PC-9 (cell line): ENCODE measurements at regions not wholly inside any gene's neighbourhood (a gene's known extent, or its start where the extent isn't known, plus 50 kb on each side); places are given as distances from the start of the nearest gene placed in this dataset.

Source experiments
- BruUV-seq: library from RNA; stranded (reverse); fragments of 400-500 nt; replicated peaks from 2 replicates; lab custom pipeline; 2021; lab: Mats Ljungman, UMichigan
- CTCF ChIA-PET: fragments of 300-600 bp; sonication (Branson Sonifier 250); formaldehyde crosslinking; loops from one replicate; lab custom pipeline; 2022; ENCODE audit warnings: antibody characterized with exemption; lab: Charles Lee
- POLR2A ChIA-PET: fragments of 300-600 bp; sonication (Branson Sonifier 250); formaldehyde crosslinking; loops from one replicate; lab custom pipeline; 2022; ENCODE audit warnings: antibody characterized with exemption; ENCODE audit not compliant: unreplicated experiment; lab: Charles Lee
- DNase-seq, 2 experiments: peaks; one replicate each; pipeline versions ENCODE4 v3.0.0 to v3.0.0-alpha.2; 2015 to 2022; ENCODE audit warnings: mixed read lengths in 1 of 2
- H2AFZ ChIP-seq: fragments of 200-600 bp; sonication (generic); 2 replicates; pipeline ENCODE4 v1.8.1; 2017; ENCODE audit warnings: antibody characterized with exemption
- H3F3A ChIP-seq: fragments of 200-600 bp; sonication (generic); 2 replicates; pipeline ENCODE4 v1.8.1; 2017; ENCODE audit warnings: antibody characterized with exemption, mild to moderate bottlenecking, low read depth; ENCODE audit not compliant: insufficient read depth
- H3K27ac ChIP-seq: fragments of 200-600 bp; sonication (generic); 2 replicates; pipeline ENCODE4 v1.6.1; 2016; ENCODE audit warnings: mixed run types
- H3K27me3 ChIP-seq: fragments of 200-600 bp; sonication (generic); 2 replicates; pipeline ENCODE4 v1.6.1; 2016; ENCODE audit warnings: low read depth, mixed run types; ENCODE audit not compliant: insufficient read depth
- H3K36me3 ChIP-seq: fragments of 200-600 bp; sonication (generic); 2 replicates; pipeline ENCODE4 v1.6.1; 2016; ENCODE audit warnings: low read depth, mixed run types
- H3K4me1 ChIP-seq: fragments of 200-600 bp; sonication (generic); replicated peaks from 2 replicates; pipeline ENCODE4 v1.6.1; 2016; ENCODE audit warnings: mixed run types; ENCODE audit not compliant: insufficient read depth
- H3K4me2 ChIP-seq: fragments of 200-600 bp; sonication (generic); 2 replicates; pipeline ENCODE4 v1.6.1; 2017; ENCODE audit warnings: mixed run types
- H3K4me3 ChIP-seq: fragments of 200-600 bp; sonication (generic); 2 replicates; pipeline ENCODE4 v1.6.1; 2016; ENCODE audit warnings: mixed run types
- H3K79me2 ChIP-seq: fragments of 200-600 bp; sonication (generic); 2 replicates; pipeline ENCODE4 v1.6.1; 2017; ENCODE audit warnings: low read depth, mixed run types
- H3K9me2 ChIP-seq: fragments of 200-600 bp; sonication (generic); 2 replicates; pipeline ENCODE4 v1.8.1; 2017; ENCODE audit warnings: mild to moderate bottlenecking; ENCODE audit not compliant: insufficient read depth
- H3K9me3 ChIP-seq: fragments of 200-600 bp; sonication (generic); 2 replicates; pipeline ENCODE4 v1.8.1; 2016; ENCODE audit warnings: low read depth; ENCODE audit not compliant: insufficient read depth
- H4K20me1 ChIP-seq: fragments of 200-600 bp; sonication (generic); 2 replicates; pipeline ENCODE4 v1.8.1; 2017; ENCODE audit not compliant: insufficient read depth
- EZH2 ChIP-seq: fragments of 200-600 bp; sonication (generic); IDR thresholded peaks from 2 replicates; pipeline ENCODE4 v1.8.0; 2017; ENCODE audit warnings: antibody characterized with exemption, low read depth
- intact Hi-C: fragments of 100-400 bp; cut with micrococcal nuclease; formaldehyde crosslinking; loops from one replicate; pipeline ENCODE4 v1.10.0; 2022; ENCODE audit not compliant: unreplicated experiment
- TF ChIP-seq, protein P1 (sequence below): fragments of 200-600 bp; sonication (generic); conservative IDR thresholded peaks from 2 replicates; pipeline ENCODE4 v1.6.1; 2017; ENCODE audit warnings: mixed run types, antibody characterized with exemption, mild to moderate bottlenecking, moderate library complexity

DNA sequence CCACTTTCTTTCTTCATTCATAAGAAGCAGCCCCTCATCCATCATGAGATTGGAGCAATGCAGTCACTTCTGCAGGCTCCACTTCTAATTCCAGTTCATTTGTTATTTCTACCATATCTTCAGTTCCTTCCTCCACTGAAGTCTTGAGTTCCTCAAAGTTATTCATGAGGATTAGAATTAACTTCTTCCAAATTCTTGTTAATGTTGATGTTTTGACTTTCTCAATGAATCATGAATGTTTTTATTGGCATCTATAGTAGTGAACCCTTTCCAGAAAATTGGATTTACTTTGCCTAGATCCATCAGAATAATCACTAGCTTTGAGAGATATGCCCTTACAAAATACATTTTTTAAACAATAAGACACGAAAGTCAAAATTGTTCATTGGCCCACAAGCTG, 2567.7 kb upstream of the PCDH20 start:
- H3K79me2 ChIP-seq: no peaks in the 10 kb centered on the region
- H3K9me2 ChIP-seq: no peaks in the 10 kb centered on the region
- no peaks in the 10 kb centered on the region for H3K36me3 ChIP-seq
- H3K9me3 ChIP-seq: no peaks in the 10 kb centered on the region
- no TSS peak for BruUV-seq
- POLR2A ChIA-PET: no interaction called here
- H3K4me2 ChIP-seq: no peak overlapping the region
- no peak overlapping the region for H3K27ac ChIP-seq
- CTCF ChIA-PET: no interaction called here
- no peak overlapping the region for H2AFZ ChIP-seq
- no peaks in the 10 kb centered on the region for H3F3A ChIP-seq
- no peaks in the 10 kb centered on the region for H4K20me1 ChIP-seq
- intact Hi-C loops: no loop called here
- H3K27me3 ChIP-seq: no peaks in the 10 kb centered on the region
- H3K4me1 ChIP-seq: no peaks in the 10 kb centered on the region
- no peak overlapping the region for H3K4me3 ChIP-seq
- TF ChIP-seq, protein P1, sequence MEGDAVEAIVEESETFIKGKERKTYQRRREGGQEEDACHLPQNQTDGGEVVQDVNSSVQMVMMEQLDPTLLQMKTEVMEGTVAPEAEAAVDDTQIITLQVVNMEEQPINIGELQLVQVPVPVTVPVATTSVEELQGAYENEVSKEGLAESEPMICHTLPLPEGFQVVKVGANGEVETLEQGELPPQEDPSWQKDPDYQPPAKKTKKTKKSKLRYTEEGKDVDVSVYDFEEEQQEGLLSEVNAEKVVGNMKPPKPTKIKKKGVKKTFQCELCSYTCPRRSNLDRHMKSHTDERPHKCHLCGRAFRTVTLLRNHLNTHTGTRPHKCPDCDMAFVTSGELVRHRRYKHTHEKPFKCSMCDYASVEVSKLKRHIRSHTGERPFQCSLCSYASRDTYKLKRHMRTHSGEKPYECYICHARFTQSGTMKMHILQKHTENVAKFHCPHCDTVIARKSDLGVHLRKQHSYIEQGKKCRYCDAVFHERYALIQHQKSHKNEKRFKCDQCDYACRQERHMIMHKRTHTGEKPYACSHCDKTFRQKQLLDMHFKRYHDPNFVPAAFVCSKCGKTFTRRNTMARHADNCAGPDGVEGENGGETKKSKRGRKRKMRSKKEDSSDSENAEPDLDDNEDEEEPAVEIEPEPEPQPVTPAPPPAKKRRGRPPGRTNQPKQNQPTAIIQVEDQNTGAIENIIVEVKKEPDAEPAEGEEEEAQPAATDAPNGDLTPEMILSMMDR: no peak
- DNase-seq: no peak

DNA sequence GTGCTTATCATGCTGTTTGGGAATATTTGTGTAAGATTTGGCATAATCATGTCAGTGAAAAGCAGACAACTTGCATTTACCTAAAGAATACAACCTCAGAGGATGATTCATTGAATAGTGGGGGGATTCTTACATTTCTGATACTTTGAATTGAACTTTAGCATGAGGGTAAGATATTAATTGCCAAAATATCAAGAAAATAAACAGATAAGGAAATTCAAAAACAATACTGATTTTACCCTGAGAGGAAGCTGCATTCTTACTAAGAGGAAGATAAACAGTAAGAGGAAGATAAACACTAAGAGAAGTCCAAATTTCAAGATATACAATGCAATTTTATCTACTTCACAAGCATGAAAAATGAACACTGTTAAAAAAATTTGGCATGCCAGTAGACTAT, 2564.3 kb upstream of the PCDH20 start:
- CTCF ChIA-PET: no interaction called here

DNA sequence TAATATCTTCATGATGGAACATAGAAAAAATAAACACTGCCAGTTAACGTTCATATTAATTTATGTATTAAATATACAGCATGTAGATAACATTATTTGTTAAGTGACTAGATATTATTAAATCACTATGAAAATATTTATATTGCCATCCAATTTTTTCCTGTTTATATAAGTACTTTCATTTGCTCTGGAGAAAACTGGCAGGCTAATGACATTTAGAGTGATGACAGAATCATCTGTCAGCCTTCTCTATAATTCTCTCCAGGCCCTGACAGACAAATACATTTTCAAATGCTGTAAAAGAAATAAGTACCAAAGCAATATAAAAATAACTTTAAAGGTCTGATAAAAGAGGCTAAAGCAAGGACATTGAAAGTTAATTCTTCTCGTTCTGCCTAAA, 2556.7 kb upstream of the PCDH20 start:
- Histone ChIP-seq H2AFZ (no peak overlapping the region), H4K20me1 (no peaks in the 10 kb centered on the region), H3K79me2 (no peaks in the 10 kb centered on the region), H3K27me3 (no peaks in the 10 kb centered on the region), H3K36me3 (no peaks in the 10 kb centered on the region), H3F3A (no peaks in the 10 kb centered on the region), H3K4me2 (no peak overlapping the region), H3K4me1 (no peaks in the 10 kb centered on the region), H3K4me3 (no peak overlapping the region), H3K9me3 (no peaks in the 10 kb centered on the region), H3K27ac (no peak overlapping the region), H3K9me2 (no peaks in the 10 kb centered on the region)
- CTCF ChIA-PET: no interaction called here
- no peak for TF ChIP-seq EZH2
- TF ChIP-seq, protein P1: no peak
- POLR2A ChIA-PET: no interaction called here
- no TSS peak for BruUV-seq
- DNase-seq: no peak
- intact Hi-C loops: no loop called here

More for the DNA sequence above, 2564.3 kb upstream of the PCDH20 start:
- Histone ChIP-seq H3K9me3 (no peaks in the 10 kb centered on the region), H4K20me1 (no peaks in the 10 kb centered on the region), H3K4me1 (no peaks in the 10 kb centered on the region), H3K27ac (no peak overlapping the region), H3K27me3 (no peaks in the 10 kb centered on the region), H3K79me2 (no peaks in the 10 kb centered on the region), H3K4me3 (no peak overlapping the region), H3F3A (no peaks in the 10 kb centered on the region), H2AFZ (no peak overlapping the region), H3K4me2 (no peak overlapping the region), H3K36me3 (no peaks in the 10 kb centered on the region), H3K9me2 (no peaks in the 10 kb centered on the region)
- no peak for DNase-seq
- POLR2A ChIA-PET: interaction anchor here (0.6 kb wide), 1 partner anchor 95 kb away, joined by 3 read pairs; no protein-coding TSS in a partner anchor
- no peak for TF ChIP-seq EZH2
- TF ChIP-seq, protein P1: no peak
- intact Hi-C loops: no loop called here
- BruUV-seq: no TSS peak
